Skeletal muscle tissue (tissue), 3 donors: ENCODE measurements at regions not wholly inside any gene's neighbourhood (a gene's known extent, or its start where the extent isn't known, plus 50 kb on each side); places are given as distances from the start of the nearest gene placed in this dataset.

Experiments
- H3K27ac ChIP-seq: one replicate; pipeline ENCODE4 v1.7.0; 2013; ENCODE audit warnings: mild to moderate bottlenecking, low read depth, low read length, inconsistent platforms
- H3K27me3 ChIP-seq, 3 donors: one replicate each; pipeline ENCODE4 v1.7.0; 2013; ENCODE audit warnings: low read length in 3 of 3; ENCODE audit not compliant: control insufficient read depth in 3 of 3, insufficient read depth in 3 of 3
- H3K36me3 ChIP-seq, 3 donors: one replicate each; pipeline ENCODE4 v1.7.0; 2013; ENCODE audit warnings: low read length in 3 of 3; ENCODE audit not compliant: control insufficient read depth in 3 of 3, insufficient read depth in 3 of 3
- H3K4me1 ChIP-seq, 3 donors: one replicate each; pipeline ENCODE4 v1.7.0; 2013; ENCODE audit warnings: low read length in 3 of 3, mild to moderate bottlenecking in 3 of 3; ENCODE audit not compliant: control insufficient read depth in 3 of 3, insufficient read depth in 3 of 3
- H3K4me3 ChIP-seq, 3 donors: one replicate each; pipeline ENCODE4 v1.7.0; 2013; ENCODE audit warnings: low read length in 3 of 3
- H3K9ac ChIP-seq, 3 donors: one replicate each; pipeline ENCODE4 v1.7.0; 2013; ENCODE audit warnings: low read length in 3 of 3, mild to moderate bottlenecking in 3 of 3, moderate library complexity in 2 of 3, low read depth in 1 of 3
- H3K9me3 ChIP-seq, 3 donors: one replicate each; pipeline ENCODE4 v1.7.0; 2013; ENCODE audit warnings: low read length in 3 of 3; ENCODE audit not compliant: control insufficient read depth in 3 of 3
- donor health status: Osteomylitis.

- no peak overlapping the region for H3K4me3 ChIP-seq
- H3K27ac ChIP-seq = no peak overlapping the region
- H3K9ac ChIP-seq = no peak overlapping the region
- peaks cover 0 to 7% (median 4%) of the 10 kb centered on the region in 3 donors for H3K4me1 ChIP-seq
- no peaks in the 10 kb centered on the region for H3K9me3 ChIP-seq
- H3K36me3 ChIP-seq = no peaks in the 10 kb centered on the region
- peaks cover 30 to 59% (median 35%) of the 10 kb centered on the region in 3 donors for H3K27me3 ChIP-seq
These were observed 78.3 kb downstream of the RTP5 start for GRCh38 chr2:241947876-241948275.

DNA sequence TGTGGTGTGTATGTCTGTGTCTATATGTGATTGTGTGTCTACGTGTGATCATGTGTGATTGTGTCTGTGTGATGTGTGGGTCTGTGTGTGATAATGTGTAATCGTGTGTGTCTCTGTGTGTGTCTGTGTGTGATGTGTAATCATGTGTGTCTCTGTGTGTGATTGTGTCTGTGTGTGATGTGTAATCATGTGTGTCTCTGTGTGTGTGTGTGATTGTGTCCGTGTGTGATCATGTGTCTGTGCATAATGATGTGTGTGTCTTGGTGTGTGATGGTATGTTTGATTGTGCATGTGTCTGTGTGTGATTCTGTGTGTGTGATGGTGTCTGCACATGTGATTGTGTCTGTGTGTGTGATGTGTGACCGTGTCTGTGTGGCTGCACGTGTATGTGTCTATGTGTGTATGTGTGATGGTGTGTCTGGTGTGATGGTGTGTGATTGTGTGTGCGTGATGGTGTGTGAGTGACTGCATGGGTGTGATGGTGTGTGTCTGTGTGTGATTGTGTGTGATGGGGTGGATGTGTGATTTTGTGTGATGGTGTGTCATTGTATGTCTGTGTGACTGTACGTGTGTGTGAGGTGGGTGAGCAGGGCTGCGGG, 78.9 kb downstream of the RTP5 start:
- no peaks in the 10 kb centered on the region for H3K9me3 ChIP-seq
- no peaks in the 10 kb centered on the region for H3K36me3 ChIP-seq
- H3K4me3 ChIP-seq = no peak overlapping the region
- H3K9ac ChIP-seq = no peak overlapping the region
- H3K4me1 ChIP-seq = peaks cover 0 to 7% (median 4%) of the 10 kb centered on the region in 3 donors
- H3K27me3 ChIP-seq = peaks cover 30 to 54% (median 30%) of the 10 kb centered on the region in 3 donors
- no peak overlapping the region for H3K27ac ChIP-seq

GRCh38 chr2:241948901-241949735, 79.6 kb downstream of the RTP5 start:
- H3K9ac ChIP-seq = no peak overlapping the region
- peaks cover 25 to 48% (median 30%) of the 10 kb centered on the region in 3 donors for H3K27me3 ChIP-seq
- peaks cover 0 to 7% (median 4%) of the 10 kb centered on the region in 3 donors for H3K4me1 ChIP-seq
- no peaks in the 10 kb centered on the region for H3K9me3 ChIP-seq
- no peak overlapping the region for H3K4me3 ChIP-seq
- H3K27ac ChIP-seq = no peak overlapping the region
- H3K36me3 ChIP-seq = no peaks in the 10 kb centered on the region

- Histone ChIP-seq H3K36me3 (no peaks in the 10 kb centered on the region), H3K9me3 (no peaks in the 10 kb centered on the region), H3K9ac (no peak overlapping the region), H3K4me3 (no peak overlapping the region), H3K4me1 (peaks cover 0 to 7% (median 4%) of the 10 kb centered on the region in 3 donors), H3K27ac (no peak overlapping the region), H3K27me3 (peaks cover 23 to 45% (median 30%) of the 10 kb centered on the region in 3 donors)
These were observed 80.3 kb downstream of the RTP5 start for GRCh38 chr2:241949736-241950412.

DNA sequence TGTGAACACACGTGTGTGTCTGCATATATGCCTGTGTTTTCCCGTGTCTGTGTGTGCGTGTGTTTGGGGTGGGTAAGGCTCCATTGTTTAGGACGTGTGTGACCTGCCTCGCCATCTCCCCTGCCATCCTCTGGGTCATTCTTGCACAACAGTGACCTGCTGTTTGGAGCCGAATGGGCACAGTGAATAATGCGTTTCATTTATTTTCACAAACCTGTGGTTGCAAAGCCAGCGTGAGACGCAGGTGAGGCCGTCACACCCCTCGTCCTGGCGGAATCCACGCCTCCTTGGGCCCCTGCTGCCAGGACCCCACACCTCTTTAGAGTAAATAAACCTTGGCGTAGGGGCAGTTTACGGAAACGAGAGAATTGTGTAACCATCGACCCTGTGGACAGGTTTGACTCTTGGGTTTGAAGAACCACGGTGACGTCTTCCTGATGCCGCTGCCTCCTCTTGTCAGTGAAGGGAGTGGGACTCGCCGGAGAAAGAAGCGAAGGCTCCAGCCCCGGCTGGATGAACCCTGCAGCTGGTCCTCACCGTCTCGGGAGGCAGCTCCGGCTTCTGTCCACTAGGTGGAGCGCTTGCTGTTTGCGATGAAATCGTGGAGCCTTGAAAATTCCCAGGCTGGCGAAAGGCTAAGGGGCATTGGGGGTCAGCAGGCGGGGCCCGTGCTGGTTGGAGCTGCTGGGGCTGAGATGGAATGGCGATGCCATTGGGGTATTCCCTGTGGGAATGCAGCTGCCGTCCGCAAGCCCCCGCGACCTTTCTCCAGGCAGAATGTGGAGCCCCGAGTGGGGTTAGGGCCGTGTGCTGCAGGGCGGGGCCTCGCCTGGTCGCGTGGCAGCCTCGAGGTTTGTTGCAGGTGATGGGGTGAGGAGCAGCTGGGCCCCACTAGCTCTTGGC, 81.1 kb downstream of the RTP5 start:
- H3K27ac ChIP-seq = no peak overlapping the region
- peaks cover 23 to 43% (median 28%) of the 10 kb centered on the region in 3 donors for H3K27me3 ChIP-seq
- peaks cover 0 to 7% (median 4%) of the 10 kb centered on the region in 3 donors for H3K4me1 ChIP-seq
- peak overlapping the region in 1 of 3 donors; percentile 29 for H3K4me3 ChIP-seq
- no peak overlapping the region for H3K9ac ChIP-seq
- no peaks in the 10 kb centered on the region for H3K36me3 ChIP-seq
- no peaks in the 10 kb centered on the region for H3K9me3 ChIP-seq

DNA sequence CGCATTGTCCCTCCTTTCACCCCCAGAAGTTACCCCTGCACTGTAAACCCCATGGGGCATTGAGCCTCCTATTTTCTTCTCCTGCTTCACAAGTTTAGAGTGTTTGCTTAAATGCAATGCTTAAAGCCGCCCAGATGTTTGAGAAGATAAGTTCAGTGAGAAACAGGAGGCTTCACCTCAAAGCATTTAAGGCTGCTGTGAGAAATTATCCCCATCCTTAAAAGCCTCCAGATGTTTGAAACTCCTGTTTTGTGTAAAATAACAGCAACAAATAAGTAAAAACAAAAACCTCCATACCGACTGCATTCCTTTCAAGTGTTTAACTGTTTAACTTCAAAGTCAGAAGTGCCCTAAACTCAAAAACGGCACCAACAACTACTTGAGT, 81.8 kb downstream of the RTP5 start:
- H3K9ac ChIP-seq = no peak overlapping the region
- no peak overlapping the region for H3K4me3 ChIP-seq
- H3K27ac ChIP-seq = no peak overlapping the region
- no peaks in the 10 kb centered on the region for H3K9me3 ChIP-seq
- H3K27me3 ChIP-seq = peaks cover 23 to 39% (median 25%) of the 10 kb centered on the region in 3 donors
- peaks cover 0 to 7% (median 4%) of the 10 kb centered on the region in 3 donors for H3K4me1 ChIP-seq
- H3K36me3 ChIP-seq = no peaks in the 10 kb centered on the region

- no peaks in the 10 kb centered on the region for H3K36me3 ChIP-seq
These were observed 82.4 kb downstream of the RTP5 start for GRCh38 chr2:241951920-241952319.

GRCh38 chr2:241952816-241953215, 83.3 kb downstream of the RTP5 start:
- Histone ChIP-seq H3K4me1 (peaks cover 0 to 7% (median 4%) of the 10 kb centered on the region in 3 donors), H3K27ac (no peak overlapping the region), H3K27me3 (peaks cover 21 to 31% (median 22%) of the 10 kb centered on the region in 3 donors), H3K36me3 (no peaks in the 10 kb centered on the region), H3K9ac (no peak overlapping the region), H3K9me3 (no peaks in the 10 kb centered on the region), H3K4me3 (no peak overlapping the region)

More at GRCh38 chr2:241951920-241952319, 82.4 kb downstream of the RTP5 start:
- no peak overlapping the region for H3K27ac ChIP-seq
- peaks cover 0 to 7% (median 4%) of the 10 kb centered on the region in 3 donors for H3K4me1 ChIP-seq
- peaks cover 23 to 36% (median 25%) of the 10 kb centered on the region in 3 donors for H3K27me3 ChIP-seq
- no peaks in the 10 kb centered on the region for H3K9me3 ChIP-seq
- no peak overlapping the region for H3K4me3 ChIP-seq
- no peak overlapping the region for H3K9ac ChIP-seq

- H3K36me3 ChIP-seq = no peaks in the 10 kb centered on the region
- no peak overlapping the region for H3K4me3 ChIP-seq
- no peak overlapping the region for H3K9ac ChIP-seq
- H3K4me1 ChIP-seq = peaks cover 0 to 7% (median 4%) of the 10 kb centered on the region in 3 donors
- H3K27ac ChIP-seq = no peak overlapping the region
- H3K9me3 ChIP-seq = no peaks in the 10 kb centered on the region
- peaks cover 15 to 26% (median 17%) of the 10 kb centered on the region in 3 donors for H3K27me3 ChIP-seq
These were observed 83.9 kb downstream of the RTP5 start for GRCh38 chr2:241953324-241953928.
